ENCODE measurements at regions not wholly inside any gene's neighbourhood (a gene's known extent, or its start where the extent isn't known, plus 50 kb on each side); places are given as distances from the start of the nearest gene placed in this dataset.

DNA sequence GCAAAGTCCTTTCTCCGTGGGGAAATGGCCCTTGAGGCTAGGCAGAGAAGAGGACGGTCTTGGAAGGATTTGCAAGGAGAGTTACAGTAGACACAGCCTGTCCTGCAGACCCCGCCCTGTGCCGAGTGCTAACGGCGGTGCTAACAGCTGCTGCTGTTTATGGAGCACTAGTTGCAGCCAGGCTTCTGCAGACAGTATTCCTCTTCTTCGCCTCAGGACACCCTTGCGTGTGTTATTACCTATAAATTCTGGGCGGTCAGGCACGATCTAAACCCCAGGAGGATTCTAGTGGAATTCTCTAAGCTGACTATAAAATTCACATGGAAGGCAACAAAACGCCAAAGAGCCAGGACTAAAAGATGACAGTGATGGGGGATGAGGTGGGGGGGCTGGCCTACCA lies 139.8 kb downstream of the GLI2 start:
- ChIA-PET POLR2A (no interaction called here), CTCF (no interaction called here), RAD21 (ENCODE audit: unreplicated experiment) (no interaction called here), SMC1A (ENCODE audit: uncharacterized antibody, unreplicated experiment) (no interaction called here)
- WGBS (ENCODE audit: insufficient coverage, insufficient replicate concordance, low lambda C conversion rate, missing lambda C conversion rate) = 40% methylated on average over 11 of the region's 11 CpGs
- in situ Hi-C loops (cut with MboI) (no loop called here), intact Hi-C loops (cut with micrococcal nuclease; ENCODE audit: unreplicated experiment) (no loop called here)
- no peak overlapping the region for H3K4me2 ChIP-seq (ENCODE audit: control insufficient read depth, insufficient read depth)
- FAIRE-seq = no peak
- peaks cover 0 to 9% of the 10 kb centered on the region in 2 experiments; a peak in 2 of 4 replicates for H3K27me3 ChIP-seq (replicated peaks in 1 of 2; ENCODE audit: control insufficient read depth in 2 of 2, insufficient read depth in 2 of 2, low read length in 1 of 2)
- H2AFZ ChIP-seq (ENCODE audit: control insufficient read depth, low read depth, low read length) = no peak overlapping the region
- TF ChIP-seq, protein P1, sequence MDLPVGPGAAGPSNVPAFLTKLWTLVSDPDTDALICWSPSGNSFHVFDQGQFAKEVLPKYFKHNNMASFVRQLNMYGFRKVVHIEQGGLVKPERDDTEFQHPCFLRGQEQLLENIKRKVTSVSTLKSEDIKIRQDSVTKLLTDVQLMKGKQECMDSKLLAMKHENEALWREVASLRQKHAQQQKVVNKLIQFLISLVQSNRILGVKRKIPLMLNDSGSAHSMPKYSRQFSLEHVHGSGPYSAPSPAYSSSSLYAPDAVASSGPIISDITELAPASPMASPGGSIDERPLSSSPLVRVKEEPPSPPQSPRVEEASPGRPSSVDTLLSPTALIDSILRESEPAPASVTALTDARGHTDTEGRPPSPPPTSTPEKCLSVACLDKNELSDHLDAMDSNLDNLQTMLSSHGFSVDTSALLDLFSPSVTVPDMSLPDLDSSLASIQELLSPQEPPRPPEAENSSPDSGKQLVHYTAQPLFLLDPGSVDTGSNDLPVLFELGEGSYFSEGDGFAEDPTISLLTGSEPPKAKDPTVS (IDR thresholded peaks at IDR 0.05; ENCODE audit: low read depth, low read length) = no peak
- no peak for TF ChIP-seq LARP7 (IDR thresholded peaks at IDR 0.05)
- TF ChIP-seq EGR1 (IDR thresholded peaks at IDR 0.05; ENCODE audit: borderline replicate concordance in 1 of 2, low read depth in 2 of 2, low read length in 2 of 2) = no peak
- no peak for TF ChIP-seq BHLHE40 (IDR thresholded peaks at IDR 0.05; ENCODE audit: borderline replicate concordance in 1 of 2, low read depth in 2 of 2, low read length in 1 of 2)
- no peak for TF ChIP-seq ZNF207 (IDR thresholded peaks at IDR 0.05; ENCODE audit: borderline replicate concordance)
- TF ChIP-seq, protein P2, sequence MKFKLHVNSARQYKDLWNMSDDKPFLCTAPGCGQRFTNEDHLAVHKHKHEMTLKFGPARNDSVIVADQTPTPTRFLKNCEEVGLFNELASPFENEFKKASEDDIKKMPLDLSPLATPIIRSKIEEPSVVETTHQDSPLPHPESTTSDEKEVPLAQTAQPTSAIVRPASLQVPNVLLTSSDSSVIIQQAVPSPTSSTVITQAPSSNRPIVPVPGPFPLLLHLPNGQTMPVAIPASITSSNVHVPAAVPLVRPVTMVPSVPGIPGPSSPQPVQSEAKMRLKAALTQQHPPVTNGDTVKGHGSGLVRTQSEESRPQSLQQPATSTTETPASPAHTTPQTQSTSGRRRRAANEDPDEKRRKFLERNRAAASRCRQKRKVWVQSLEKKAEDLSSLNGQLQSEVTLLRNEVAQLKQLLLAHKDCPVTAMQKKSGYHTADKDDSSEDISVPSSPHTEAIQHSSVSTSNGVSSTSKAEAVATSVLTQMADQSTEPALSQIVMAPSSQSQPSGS (IDR thresholded peaks at IDR 0.05; ENCODE audit: low read length) = no peak
- no peak for TF ChIP-seq RFX5 (IDR thresholded peaks at IDR 0.05; ENCODE audit: low read depth, low read length)
- TF ChIP-seq, protein P3, sequence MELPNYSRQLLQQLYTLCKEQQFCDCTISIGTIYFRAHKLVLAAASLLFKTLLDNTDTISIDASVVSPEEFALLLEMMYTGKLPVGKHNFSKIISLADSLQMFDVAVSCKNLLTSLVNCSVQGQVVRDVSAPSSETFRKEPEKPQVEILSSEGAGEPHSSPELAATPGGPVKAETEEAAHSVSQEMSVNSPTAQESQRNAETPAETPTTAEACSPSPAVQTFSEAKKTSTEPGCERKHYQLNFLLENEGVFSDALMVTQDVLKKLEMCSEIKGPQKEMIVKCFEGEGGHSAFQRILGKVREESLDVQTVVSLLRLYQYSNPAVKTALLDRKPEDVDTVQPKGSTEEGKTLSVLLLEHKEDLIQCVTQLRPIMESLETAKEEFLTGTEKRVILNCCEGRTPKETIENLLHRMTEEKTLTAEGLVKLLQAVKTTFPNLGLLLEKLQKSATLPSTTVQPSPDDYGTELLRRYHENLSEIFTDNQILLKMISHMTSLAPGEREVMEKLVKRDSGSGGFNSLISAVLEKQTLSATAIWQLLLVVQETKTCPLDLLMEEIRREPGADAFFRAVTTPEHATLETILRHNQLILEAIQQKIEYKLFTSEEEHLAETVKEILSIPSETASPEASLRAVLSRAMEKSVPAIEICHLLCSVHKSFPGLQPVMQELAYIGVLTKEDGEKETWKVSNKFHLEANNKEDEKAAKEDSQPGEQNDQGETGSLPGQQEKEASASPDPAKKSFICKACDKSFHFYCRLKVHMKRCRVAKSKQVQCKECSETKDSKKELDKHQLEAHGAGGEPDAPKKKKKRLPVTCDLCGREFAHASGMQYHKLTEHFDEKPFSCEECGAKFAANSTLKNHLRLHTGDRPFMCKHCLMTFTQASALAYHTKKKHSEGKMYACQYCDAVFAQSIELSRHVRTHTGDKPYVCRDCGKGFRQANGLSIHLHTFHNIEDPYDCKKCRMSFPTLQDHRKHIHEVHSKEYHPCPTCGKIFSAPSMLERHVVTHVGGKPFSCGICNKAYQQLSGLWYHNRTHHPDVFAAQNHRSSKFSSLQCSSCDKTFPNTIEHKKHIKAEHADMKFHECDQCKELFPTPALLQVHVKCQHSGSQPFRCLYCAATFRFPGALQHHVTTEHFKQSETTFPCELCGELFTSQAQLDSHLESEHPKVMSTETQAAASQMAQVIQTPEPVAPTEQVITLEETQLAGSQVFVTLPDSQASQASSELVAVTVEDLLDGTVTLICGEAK (IDR thresholded peaks at IDR 0.05; ENCODE audit: borderline replicate concordance) = no peak
- no peak for TF ChIP-seq KAT2A (conservative IDR thresholded peaks at IDR 0.05; ENCODE audit: control insufficient read depth, low read depth, low read length)
- no peak for TF ChIP-seq ZSCAN29 (IDR thresholded peaks at IDR 0.05)
- TF ChIP-seq SRF (IDR thresholded peaks at IDR 0.05; ENCODE audit: low read depth in 2 of 2, low read length in 2 of 2) = no peak
- no peak overlapping the region for H3K27ac ChIP-seq (ENCODE audit: control insufficient read depth, insufficient read depth)
- H3K36me3 ChIP-seq (ENCODE audit: control insufficient read depth in 2 of 2, insufficient read depth in 2 of 2, low read length in 1 of 2) = no peaks in the 10 kb centered on the region
- no peak for ATAC-seq
- no peaks in the 10 kb centered on the region for H3K4me1 ChIP-seq (ENCODE audit: control insufficient read depth, insufficient read depth, low read length)
- H3K79me2 ChIP-seq (ENCODE audit: control insufficient read depth, insufficient read depth, low read length) = no peaks in the 10 kb centered on the region
- H3K4me3 ChIP-seq = no peak overlapping the region
- BruUV-seq (replicated peaks) = no TSS peak
- H3K9me3 ChIP-seq (replicated peaks; ENCODE audit: control insufficient read depth, insufficient read depth, low read length) = no peaks in the 10 kb centered on the region
- H3K9ac ChIP-seq (ENCODE audit: control insufficient read depth, insufficient read depth, low read length) = no peak overlapping the region
- H4K20me1 ChIP-seq (ENCODE audit: control insufficient read depth, insufficient read depth) = no peaks in the 10 kb centered on the region
- DNase-seq (ENCODE audit: low read depth, low spot score) = no peak
